ENCODE measurements at regions not wholly inside any gene's neighbourhood (a gene's known extent, or its start where the extent isn't known, plus 50 kb on each side); places are given as distances from the start of the nearest gene placed in this dataset.
"Not testable (repeated sequence)": the region's sequence is repeated elsewhere in the genome, so short reads cannot be mapped to it uniquely, and the experiment has no call there.

DNA sequence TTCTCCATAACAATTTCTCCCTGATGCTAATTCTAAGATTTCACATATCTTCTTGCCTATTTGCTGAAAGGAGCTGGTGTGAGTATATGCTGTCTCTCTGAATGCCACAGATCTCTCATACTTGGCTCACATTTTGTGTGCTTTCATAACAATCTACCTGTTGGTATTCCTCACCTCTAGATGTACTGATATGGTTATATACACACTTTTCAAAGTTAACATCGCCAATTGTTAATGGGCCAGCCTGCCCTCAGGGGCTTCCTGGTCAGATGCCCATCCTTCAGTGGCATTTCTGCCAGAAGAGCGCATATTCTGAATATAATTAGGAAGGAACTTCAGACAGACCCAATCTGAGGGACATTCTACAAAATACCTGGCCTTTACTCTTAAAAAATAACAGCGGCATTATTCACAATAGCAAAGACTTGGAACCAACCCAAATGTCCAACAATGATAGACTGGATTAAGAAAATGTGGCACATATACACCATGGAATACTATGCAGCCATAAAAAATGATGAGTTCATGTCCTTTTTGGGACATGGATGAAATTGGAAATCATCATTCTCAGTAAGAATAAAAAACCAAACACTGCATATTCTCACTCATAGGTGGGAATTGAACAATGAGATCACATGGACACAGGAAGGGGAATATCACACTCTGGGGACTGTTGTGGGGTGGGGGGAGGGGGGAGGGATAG is 123.9 kb upstream of the FAT1 start:
- not testable (repeated sequence) for DNase-seq

DNA sequence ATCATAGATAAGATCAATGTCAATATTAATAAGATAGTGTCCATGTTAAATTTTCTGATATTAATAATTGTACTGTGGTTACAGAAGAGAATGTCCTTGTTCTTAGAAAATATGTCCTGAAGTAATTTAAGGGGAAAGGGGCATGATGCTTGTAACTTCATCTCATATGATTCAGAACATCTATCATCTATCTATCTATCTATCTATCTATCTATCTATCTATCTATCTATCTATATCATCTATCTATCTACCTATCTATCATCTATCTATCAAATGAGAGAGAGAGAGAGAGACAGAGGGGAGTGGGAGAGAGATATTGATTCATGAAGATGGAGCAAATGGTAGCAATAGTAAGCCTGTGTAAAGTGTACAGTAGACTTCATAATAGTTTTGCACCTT is 124.8 kb upstream of the FAT1 start:
- DNase-seq: no peak

DNA sequence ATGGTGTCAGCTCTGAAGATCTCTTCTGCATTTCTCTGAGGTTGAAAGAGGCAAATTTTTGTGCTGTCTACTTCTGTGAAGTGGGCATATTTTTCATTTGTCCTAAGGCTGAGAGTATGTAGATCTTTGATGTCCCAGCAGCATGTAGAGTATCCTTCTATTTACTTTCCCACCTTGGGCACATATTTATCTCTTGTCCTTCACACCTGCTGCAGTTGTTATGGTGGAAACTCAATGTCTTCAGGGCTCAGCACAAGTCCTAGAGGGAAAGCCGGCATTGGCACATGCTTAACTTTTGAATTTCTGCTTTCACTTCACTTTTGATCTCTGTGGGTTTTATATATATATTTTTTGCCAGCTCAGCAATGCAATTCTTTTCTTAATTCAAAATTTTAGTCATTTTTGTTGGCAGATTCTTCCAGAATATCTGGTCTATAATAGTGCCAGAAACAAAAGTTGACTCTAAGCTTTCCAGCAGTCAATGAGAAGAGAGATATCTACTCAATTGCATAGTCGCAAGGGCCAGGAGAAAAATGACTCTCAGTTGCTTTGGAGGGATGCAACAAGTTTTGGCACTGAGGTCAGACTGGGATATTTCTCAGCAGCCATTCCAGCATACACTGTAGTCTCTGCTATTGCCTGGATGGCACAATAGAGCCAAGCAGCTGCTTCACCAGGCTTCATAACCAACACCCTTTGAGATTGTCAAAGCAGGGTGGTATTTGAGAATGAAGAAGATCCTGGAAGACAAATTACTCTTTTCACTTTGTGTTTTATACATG is 127.8 kb upstream of the FAT1 start:
- DNase-seq: no peak

GRCh38 chr4:186852073-186852420 is 128.4 kb upstream of the FAT1 start:
- no peak for DNase-seq

DNA sequence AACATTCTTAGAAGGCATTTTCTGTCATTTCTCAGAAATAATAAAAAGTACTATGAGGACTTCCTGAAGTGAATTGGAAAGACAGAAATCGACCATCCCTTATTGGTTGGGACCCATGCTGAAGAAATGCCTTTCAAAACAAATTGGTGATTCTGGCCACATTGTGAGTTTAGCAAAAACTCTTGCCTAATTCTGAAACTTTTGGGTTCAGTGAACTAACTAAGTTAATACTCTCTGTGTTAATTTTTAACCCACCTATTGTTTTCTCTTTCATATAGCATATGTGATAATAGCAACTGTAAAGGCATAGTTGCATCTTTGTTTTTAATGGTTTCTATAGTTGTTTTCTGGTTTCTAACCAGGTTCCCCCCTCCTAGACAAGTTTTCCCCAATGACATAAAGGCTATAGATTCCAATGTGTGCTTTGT is 129.3 kb upstream of the FAT1 start:
- no peak for DNase-seq

DNA sequence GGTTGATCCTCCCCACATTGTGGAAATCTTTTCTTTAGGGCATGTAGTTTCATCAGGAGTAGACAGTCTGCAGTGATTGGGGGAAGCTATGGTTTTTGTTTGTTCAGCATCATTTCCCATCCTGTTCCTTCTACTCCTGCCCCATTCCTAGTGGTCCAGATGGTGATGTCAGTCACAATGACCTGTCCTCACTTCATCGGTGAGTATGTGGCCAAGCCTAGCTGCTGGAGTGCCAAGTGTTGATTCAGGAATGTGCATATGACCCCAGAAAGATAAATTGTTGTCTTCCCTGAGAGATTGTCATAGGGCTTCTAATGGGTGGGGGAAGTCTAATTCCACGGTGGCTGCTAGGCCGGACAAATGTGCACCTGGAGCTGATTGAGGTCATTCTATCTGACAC is 130.6 kb upstream of the FAT1 start:
- no peak for DNase-seq

DNA sequence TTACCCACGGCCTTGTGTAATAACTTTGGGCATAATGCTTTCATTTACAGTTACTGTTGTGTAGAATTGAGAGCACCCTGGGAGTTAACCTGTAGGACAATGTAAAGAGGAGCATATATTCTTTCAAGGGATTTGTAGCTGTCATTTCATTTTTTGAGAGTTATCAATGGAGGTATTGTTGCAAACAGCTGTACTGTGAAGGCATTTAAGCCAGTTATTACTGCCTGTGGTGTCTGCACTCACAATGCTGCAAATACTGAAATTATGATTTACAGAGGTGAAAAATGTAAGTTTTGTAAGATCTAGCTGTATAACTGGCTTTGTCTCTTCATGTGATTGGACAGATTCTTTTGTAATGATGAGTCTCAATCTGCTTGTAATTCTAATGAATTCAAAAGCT is 131.5 kb upstream of the FAT1 start:
- no peak for DNase-seq

DNA sequence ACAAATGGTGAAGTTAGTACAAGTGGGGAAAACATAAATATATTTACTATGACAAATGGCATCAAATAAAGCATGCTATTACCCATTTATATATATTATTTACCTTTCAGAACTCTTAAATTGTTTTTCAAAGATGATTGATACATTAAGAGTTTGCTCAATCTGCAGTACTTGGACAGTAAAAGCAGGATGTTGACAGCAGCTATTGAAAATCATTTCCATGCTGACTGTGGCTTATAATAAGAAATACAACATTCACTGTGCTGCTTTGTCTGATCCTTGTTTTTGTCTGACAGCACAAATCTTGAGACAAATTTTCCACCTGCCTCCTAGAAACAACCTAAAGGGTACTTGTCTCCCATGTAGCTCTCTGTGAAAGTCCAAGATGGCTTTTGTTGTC is 134.1 kb upstream of the FAT1 start:
- no peak for DNase-seq

DNA sequence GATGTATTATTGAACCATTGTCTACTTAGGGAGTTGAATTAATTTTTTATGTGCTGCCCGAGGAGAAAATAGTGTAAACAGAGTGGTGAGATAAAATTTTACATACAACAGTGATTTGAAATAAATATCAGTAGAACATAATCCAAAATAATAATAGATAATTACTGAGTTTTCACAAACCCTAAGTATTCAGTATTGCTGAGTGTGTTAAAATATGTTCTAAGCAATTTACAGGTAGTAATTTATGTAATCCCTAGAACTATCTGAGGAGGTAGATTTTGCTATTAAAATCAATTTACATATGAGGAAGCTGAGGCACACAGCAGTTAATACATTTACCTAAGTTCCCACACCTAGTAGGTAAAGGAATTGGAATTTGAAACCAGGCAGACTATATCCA is 134.7 kb upstream of the FAT1 start:
- DNase-seq: no peak

DNA sequence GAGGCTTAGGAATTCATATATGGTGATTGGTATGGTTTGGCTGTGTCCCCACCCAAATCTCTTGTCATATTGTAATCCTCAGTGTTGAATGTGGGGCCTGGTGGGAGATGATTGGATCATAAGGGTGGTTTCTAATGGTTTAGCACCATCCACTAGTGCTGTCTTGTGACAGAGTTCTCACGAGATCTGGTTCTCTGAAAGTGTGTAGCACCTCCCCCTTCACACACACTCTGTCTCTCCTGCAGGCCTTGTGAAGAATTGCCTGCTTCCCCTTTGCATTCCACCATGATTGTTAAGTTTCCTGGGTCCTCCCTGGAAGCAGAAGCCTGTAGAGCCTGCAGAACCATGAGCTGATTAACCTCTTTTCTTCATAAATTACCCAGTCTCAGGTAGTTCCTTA is 135.8 kb upstream of the FAT1 start:
- no peak for DNase-seq

DNA sequence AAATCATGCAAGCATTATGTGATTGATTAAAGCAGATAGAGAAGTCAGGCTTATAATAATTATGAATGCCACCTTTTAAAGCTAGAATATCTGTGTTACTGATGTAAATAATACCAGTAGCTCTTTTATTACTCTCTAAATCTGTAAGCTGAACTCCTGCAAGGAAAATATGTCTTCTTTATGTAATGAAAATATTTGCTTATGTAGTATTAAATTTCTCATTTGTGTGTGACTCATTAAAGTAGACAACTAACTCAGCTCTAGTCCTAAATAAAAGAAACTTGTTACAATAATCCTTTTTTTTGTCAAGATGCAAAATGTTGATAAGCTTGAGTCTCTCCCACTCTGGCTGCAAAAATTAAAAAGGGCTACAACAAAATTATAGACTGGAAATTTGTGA is 137.7 kb upstream of the FAT1 start:
- DNase-seq: no peak

DNA sequence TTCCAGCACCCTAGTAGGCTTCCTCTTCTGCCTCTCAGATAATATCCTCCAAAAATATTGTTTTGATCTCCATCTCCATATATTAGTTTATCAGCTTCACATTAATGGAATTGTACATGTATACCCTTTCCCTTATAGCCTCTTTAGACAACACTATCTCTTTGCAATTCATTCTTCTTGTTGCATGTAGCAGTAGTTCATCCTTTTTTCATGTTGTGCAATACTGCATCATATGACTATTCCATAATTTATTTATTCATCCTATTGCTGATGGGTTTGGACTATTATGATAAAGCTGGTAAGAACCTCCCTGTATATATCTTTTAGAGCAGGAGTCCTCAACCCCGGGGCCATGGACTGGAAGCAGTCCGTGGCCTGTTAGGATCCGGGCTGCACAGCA is 148.2 kb upstream of the FAT1 start:
- DNase-seq: no peak

DNA sequence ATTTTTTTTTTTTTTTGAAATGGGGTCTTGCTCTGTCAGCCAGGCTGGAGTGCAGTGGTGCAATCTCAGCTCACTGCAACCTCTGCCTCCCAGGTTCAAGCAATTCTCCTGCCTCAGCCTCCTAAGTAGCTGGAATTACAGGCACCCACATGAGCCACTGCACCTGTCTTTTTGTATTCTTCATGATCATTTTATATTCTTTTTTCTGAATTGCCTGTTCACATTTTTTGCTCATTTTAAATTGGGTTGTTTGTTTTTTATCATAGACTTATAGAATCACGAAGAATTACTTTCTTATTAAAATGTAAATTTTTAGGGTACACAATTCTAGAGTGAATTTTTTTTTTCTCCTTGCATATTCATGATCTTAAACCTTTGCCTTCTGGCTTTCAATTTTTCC is 149.4 kb upstream of the FAT1 start:
- DNase-seq: not testable (repeated sequence)

- DNase-seq: no peak
Observed at GRCh38 chr4:186875476-186875875, 151.8 kb upstream of the FAT1 start.

DNA sequence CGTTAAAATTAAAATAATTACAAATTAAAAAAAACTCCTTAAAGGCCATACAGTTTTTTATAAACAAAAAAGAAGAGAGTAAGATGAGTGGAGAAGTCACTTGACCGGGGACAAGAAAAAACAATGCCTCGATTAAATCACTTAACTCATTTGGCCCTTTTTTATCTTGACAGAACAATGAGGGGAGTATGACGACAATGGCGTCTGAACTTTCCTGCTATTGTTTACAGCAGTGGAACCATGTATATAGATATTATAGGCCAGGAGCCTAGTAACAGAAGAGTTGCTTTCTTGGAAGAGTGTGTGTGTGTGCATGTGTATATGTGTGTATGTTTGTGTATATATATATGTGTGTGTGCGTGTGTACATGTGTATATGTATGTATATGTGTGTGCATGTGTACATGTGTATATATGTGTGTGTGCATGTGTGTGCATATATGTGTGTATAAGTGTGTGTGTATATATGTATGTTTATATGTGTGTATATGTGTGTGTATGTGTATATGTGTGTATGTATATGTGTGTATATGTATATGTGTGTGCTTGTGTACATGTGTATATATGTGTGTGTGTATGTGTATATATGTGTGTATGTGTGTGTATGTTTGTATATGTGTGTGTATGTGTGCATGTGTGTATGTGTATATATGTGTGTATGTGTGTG is 153.4 kb upstream of the FAT1 start:
- no peak for DNase-seq

DNA sequence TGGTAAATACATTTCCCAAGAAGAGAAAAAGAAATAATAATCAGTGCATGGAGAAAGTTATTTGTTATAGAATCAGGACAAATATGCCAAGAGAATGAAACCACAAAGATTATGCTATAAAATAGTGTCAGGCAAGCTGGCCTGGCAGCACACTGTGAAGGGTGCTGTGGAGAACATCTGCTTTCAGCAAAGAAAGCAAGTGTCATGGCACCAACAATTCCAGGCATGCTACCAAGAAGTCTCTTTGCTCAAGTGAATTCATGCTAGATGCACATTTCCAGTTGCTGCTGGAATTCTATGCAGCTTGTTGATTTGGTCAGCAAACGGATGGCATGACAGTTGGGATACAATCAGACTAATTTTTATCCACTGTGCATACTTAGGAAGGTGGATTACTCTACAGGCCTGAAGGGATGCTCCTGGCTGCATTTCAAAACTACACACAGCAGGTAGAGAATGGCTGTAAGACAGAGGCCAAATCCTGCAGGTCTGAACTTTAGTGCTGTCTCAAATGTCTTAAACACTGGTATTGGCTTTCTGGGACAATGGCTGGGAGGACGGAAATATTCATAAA is 154.6 kb upstream of the FAT1 start:
- DNase-seq: no peak

DNA sequence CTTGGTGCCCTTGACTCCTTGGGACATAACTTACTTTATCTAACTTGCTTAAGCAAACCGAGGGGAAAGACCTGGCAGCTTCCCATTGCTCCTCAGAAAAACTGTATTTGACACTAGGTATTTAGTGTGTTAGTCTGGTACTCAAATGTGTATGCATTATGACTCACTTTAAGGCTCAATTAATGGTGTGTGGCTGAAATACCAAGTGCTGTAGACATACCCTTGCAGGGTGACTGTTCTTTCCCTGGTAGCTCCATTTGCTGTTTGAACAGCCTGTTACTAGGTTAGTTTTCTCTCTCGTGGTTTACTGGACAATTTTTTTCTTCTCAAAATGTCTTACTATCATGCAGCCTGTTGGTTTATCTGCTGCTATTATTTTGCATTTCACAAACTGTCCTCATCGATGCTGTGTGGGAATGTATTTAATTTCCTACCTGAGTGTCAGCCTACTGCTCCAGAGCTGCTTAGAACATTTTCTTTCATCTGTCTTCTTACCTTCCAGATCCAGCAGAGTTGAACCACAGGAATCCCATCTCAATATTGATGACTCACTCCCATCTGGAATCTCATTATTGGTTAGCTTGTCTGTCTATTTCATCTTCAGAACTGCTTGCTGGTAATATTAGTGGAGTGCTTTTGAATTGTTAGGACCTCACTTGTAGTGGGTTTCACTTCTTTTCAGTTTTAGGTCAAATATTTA is 158.0 kb upstream of the FAT1 start:
- no peak for DNase-seq

DNA sequence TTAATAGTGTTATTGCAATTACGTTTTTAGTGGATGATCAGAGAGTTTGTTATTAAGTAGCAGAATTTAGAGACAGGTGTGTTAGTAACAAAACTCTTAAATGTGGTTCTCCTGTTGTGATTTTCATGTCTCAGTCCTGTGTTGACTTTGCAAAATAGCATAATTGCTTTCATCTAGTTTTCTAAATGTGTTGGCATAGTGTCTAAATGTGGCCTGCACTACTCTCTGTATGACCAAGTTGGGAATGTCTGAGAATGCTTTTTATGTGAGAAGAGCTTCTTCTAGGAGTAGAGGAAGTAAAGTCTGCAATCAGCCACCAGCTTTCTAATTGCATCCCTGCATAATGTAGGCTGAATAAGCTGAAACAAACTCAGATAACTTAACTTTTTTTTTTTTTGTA is 158.6 kb upstream of the FAT1 start:
- DNase-seq: no peak

GRCh38 chr4:186885289-186885688 is 161.6 kb upstream of the FAT1 start:
- no peak for DNase-seq

- no peak for DNase-seq
Observed at GRCh38 chr4:186886759-186887158, 163.1 kb upstream of the FAT1 start.

DNA sequence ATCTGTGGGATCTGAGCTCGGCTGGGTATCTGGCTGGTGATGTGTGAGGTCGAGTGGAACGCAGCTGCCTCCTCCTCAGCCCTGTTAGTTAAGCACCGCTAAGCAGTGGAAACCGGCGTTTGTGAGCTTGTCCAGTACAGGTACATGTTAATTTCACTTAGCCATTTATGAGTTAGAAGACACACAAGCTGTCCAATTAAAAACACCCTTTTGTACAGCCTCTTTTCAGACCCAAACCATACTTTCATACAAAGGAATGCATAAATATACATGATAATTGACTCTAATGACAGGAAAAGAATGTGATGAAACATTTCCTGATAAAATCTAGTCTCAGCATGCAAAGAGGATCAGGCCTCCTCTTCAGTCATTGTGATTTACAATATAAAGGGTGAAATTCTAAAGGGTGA is 163.6 kb upstream of the FAT1 start:
- DNase-seq: no peak

DNA sequence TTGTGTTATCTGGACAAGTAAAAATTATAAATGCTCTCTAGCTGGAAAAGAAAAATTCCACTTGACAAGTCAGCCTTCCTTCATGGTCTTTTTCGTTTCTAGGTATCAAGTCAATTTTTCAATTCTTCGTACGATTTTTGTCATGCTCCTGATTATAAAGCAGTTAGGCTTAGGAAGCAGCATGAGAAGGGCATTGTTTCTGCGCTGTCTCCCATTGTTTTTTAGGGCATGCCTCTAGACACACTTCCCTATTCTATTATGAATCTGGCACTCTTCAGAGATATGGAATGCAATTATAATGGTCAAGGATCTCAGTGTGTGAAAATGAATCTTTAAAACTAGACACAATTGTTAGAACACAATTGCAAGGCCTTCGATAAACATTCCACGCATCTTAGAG is 164.1 kb upstream of the FAT1 start:
- DNase-seq: no peak
